Mesenchymal stem cell (in vitro differentiated cells and primary cell): ENCODE measurements at regions not wholly inside any gene's neighbourhood (a gene's known extent, or its start where the extent isn't known, plus 50 kb on each side); places are given as distances from the start of the nearest gene placed in this dataset.

Experiments used
- DNase-seq: peaks from one replicate; pipeline ENCODE4 v3.0.0-alpha.2; 2013
- H2AFZ ChIP-seq: one replicate; pipeline ENCODE4 v1.6.1; 2013; ENCODE audit warnings: low read depth, mild to moderate bottlenecking, control low read depth, inconsistent platforms, low read length, moderate library complexity
- H2AK5ac ChIP-seq: 2 replicates; pipeline ENCODE4 v1.6.1; 2013; ENCODE audit warnings: low read length, moderate library complexity, mild to moderate bottlenecking, inconsistent platforms; ENCODE audit not compliant: severe bottlenecking
- H2BK120ac ChIP-seq: one replicate; pipeline ENCODE4 v1.6.1; 2013; ENCODE audit warnings: low read depth, mild to moderate bottlenecking, inconsistent platforms, low read length, moderate library complexity
- H2BK12ac ChIP-seq, 2 experiments: one replicate each; pipeline ENCODE4 v1.6.1; 2013; ENCODE audit warnings: inconsistent platforms in 2 of 2, low read length in 2 of 2, mild to moderate bottlenecking in 2 of 2, moderate library complexity in 2 of 2, control low read depth in 1 of 2
- H2BK15ac ChIP-seq: one replicate; pipeline ENCODE4 v1.6.1; 2013; ENCODE audit warnings: mild to moderate bottlenecking, low read depth, inconsistent platforms; ENCODE audit not compliant: poor library complexity, severe bottlenecking
- H2BK5ac ChIP-seq: 2 replicates; pipeline ENCODE4 v1.6.1; 2013; ENCODE audit warnings: low read depth, mild to moderate bottlenecking, low read length, control low read depth, inconsistent platforms; ENCODE audit not compliant: poor library complexity, severe bottlenecking
- H3K14ac ChIP-seq, 2 experiments: one replicate each; pipeline ENCODE4 v1.6.1; 2013; ENCODE audit warnings: inconsistent platforms in 2 of 2, low read length in 2 of 2, control low read depth in 1 of 2, mild to moderate bottlenecking in 1 of 2, moderate library complexity in 1 of 2
- H3K18ac ChIP-seq, 2 experiments: one replicate each; pipeline ENCODE4 v1.6.1; 2013; ENCODE audit warnings: inconsistent platforms in 2 of 2, low read length in 2 of 2, control low read depth in 1 of 2, low read depth in 1 of 2, mild to moderate bottlenecking in 1 of 2
- H3K23ac ChIP-seq, 2 experiments: one replicate each; pipeline ENCODE4 v1.6.1; 2013; ENCODE audit warnings: inconsistent platforms in 2 of 2, low read length in 2 of 2, mild to moderate bottlenecking in 2 of 2, moderate library complexity in 2 of 2, control low read depth in 1 of 2
- H3K27ac ChIP-seq: 2 replicates; pipeline ENCODE4 v1.5.1; 2013; ENCODE audit warnings: mild to moderate bottlenecking, moderate library complexity, low read length, control low read depth, inconsistent platforms; ENCODE audit not compliant: poor library complexity, severe bottlenecking
- H3K27me3 ChIP-seq, 2 experiments: 2 replicates each; pipeline versions ENCODE4 v1.6.1 to v1.7.0; 2013; ENCODE audit warnings: low read length in 2 of 2, mild to moderate bottlenecking in 2 of 2, moderate library complexity in 2 of 2, control low read depth in 1 of 2, inconsistent platforms in 1 of 2; ENCODE audit not compliant: control insufficient read depth in 1 of 2, insufficient read depth in 1 of 2
- H3K36me3 ChIP-seq, 2 experiments: 2 replicates each; pipeline versions ENCODE4 v1.6.1 to v1.7.0; 2013; ENCODE audit warnings: low read length in 2 of 2, control low read depth in 1 of 2, inconsistent platforms in 1 of 2, low read depth in 1 of 2, mild to moderate bottlenecking in 1 of 2; ENCODE audit not compliant: insufficient read depth in 2 of 2, control insufficient read depth in 1 of 2
- H3K4ac ChIP-seq, 2 experiments: one replicate each; pipeline ENCODE4 v1.6.1; 2013; ENCODE audit warnings: inconsistent platforms in 2 of 2, low read length in 2 of 2, mild to moderate bottlenecking in 2 of 2, moderate library complexity in 2 of 2, control low read depth in 1 of 2, low read depth in 1 of 2
- H3K4me1 ChIP-seq: 2 replicates; pipeline ENCODE4 v1.6.1; 2013; ENCODE audit warnings: low read depth, low read length, control low read depth; ENCODE audit not compliant: control insufficient read depth, insufficient read depth
- H3K4me2 ChIP-seq: 2 replicates; pipeline ENCODE4 v1.6.1; 2013; ENCODE audit warnings: low read length, mild to moderate bottlenecking, inconsistent platforms; ENCODE audit not compliant: poor library complexity, severe bottlenecking
- H3K4me3 ChIP-seq, 2 experiments: 2 replicates each; pipeline versions ENCODE4 v1.5.1 to v1.7.0; 2013; ENCODE audit warnings: low read length in 2 of 2, mild to moderate bottlenecking in 2 of 2, control low read depth in 1 of 2, low read depth in 1 of 2; ENCODE audit not compliant: insufficient read depth in 1 of 2
- H3K79me1 ChIP-seq: replicated peaks from 2 replicates; pipeline ENCODE4 v1.6.1; 2013; ENCODE audit warnings: mild to moderate bottlenecking, control low read depth, low read length, inconsistent platforms; ENCODE audit not compliant: poor library complexity, severe bottlenecking
- H3K9ac ChIP-seq: 2 replicates; pipeline ENCODE4 v1.7.0; 2013; ENCODE audit warnings: mild to moderate bottlenecking, low read length, moderate library complexity
- H3K9me3 ChIP-seq: 2 replicates; pipeline ENCODE4 v1.7.0; 2013; ENCODE audit warnings: mild to moderate bottlenecking, low read length; ENCODE audit not compliant: control insufficient read depth
- H4K8ac ChIP-seq: one replicate; pipeline ENCODE4 v1.6.1; 2013; ENCODE audit warnings: inconsistent platforms, mild to moderate bottlenecking, low read length, moderate library complexity
- H4K91ac ChIP-seq: one replicate; pipeline ENCODE4 v1.6.1; 2013; ENCODE audit warnings: mild to moderate bottlenecking, low read length, inconsistent platforms
- WGBS: methylation state at CpG from one replicate; pipeline ENCODE4 v1.1.7; 2013; ENCODE audit warnings: mixed read lengths; 5-methylcytosine and 5-hydroxymethylcytosine counted together

DNA sequence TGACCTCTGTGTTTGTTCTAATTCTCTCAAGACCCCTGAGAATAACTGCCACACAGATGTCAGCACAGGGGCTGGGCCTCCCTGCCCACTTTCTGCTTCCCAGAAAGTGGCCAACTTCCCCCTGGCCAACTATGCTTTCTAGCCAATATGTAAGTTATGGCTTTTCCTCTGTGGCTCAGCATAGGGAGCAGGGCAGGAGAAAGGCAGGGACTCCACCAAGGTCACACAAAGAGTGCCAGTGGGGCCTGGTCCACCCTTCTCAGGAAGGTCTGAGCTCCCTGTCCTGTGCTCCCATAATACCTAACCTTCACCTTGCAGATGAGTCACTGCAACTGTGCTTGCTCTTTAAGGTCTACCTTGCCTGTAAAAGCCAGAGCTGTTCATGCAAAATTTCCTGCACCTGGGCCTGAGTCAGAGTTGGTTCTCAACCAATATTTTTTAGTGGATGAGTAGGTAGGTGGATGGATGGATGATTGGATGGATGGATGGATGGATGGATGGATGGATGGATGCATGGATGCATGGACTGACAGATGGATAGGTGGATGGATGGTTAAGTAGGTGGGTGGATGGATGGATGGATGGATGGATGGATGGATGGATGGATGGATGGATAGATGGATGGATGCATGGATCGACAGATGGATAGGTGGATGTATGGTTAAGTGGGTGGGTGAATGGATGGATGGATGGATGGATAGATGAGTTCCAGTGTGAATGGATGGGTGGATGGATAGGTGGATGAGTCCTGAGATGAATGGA, 64.2 kb downstream of the DIO3 start:
- Histone ChIP-seq H2BK5ac (no peak overlapping the region), H4K8ac (no peak overlapping the region), H4K91ac (no peak overlapping the region), H3K27ac (no peak overlapping the region), H2AFZ (no peak overlapping the region), H3K4me3 (no peak overlapping the region), H3K23ac (no peak overlapping the region), H3K4me2 (no peak overlapping the region), H2BK15ac (no peak overlapping the region), H2BK12ac (no peak overlapping the region), H3K36me3 (no peaks in the 10 kb centered on the region), H3K4ac (no peak overlapping the region), H3K9me3 (no peaks in the 10 kb centered on the region), H3K18ac (no peak overlapping the region), H3K9ac (no peak overlapping the region), H3K27me3 (peaks cover 28 to 68% of the 10 kb centered on the region in 2 experiments), H3K4me1 (peaks cover 6% of the 10 kb centered on the region), H2AK5ac (no peak overlapping the region), H3K79me1 (no peaks in the 10 kb centered on the region), H3K14ac (no peak overlapping the region), H2BK120ac (no peak overlapping the region)
- 84% methylated on average over 1 of the region's 1 CpG for WGBS
- DNase-seq, result no peak

- H2BK120ac ChIP-seq, result no peak overlapping the region
- H2AFZ ChIP-seq, result no peak overlapping the region
- H3K27me3 ChIP-seq, result peaks cover 30 to 69% of the 10 kb centered on the region in 2 experiments
- no peak overlapping the region for H3K14ac ChIP-seq
- WGBS, result 72% methylated on average over 4 of the region's 5 CpGs
- no peak overlapping the region for H3K4ac ChIP-seq
- H3K79me1 ChIP-seq, result no peaks in the 10 kb centered on the region
- peaks cover 6% of the 10 kb centered on the region for H3K4me1 ChIP-seq
- H3K4me2 ChIP-seq, result no peak overlapping the region
- H4K91ac ChIP-seq, result no peak overlapping the region
- H2BK15ac ChIP-seq, result no peak overlapping the region
- H4K8ac ChIP-seq, result no peak overlapping the region
- H3K9ac ChIP-seq, result no peak overlapping the region
- H2BK5ac ChIP-seq, result no peak overlapping the region
- H3K9me3 ChIP-seq, result no peaks in the 10 kb centered on the region
- no peak overlapping the region for H3K27ac ChIP-seq
- H3K23ac ChIP-seq, result no peak overlapping the region
- H3K18ac ChIP-seq, result no peak overlapping the region
- no peak overlapping the region for H2AK5ac ChIP-seq
- no peak overlapping the region for H2BK12ac ChIP-seq
- H3K36me3 ChIP-seq, result no peaks in the 10 kb centered on the region
- no peak overlapping the region for H3K4me3 ChIP-seq
- no peak for DNase-seq
Measured at GRCh38 chr14:101626331-101626730, 65.0 kb downstream of the DIO3 start.

GRCh38 chr14:101627915-101628262, 66.6 kb downstream of the DIO3 start:
- no peaks in the 10 kb centered on the region for H3K79me1 ChIP-seq
- H3K36me3 ChIP-seq, result no peaks in the 10 kb centered on the region
- H3K4me3 ChIP-seq, result no peak overlapping the region
- H3K27ac ChIP-seq, result no peak overlapping the region
- H3K4ac ChIP-seq, result no peak overlapping the region
- H2AK5ac ChIP-seq, result no peak overlapping the region
- WGBS, result 89% methylated on average over 15 of the region's 16 CpGs
- H3K27me3 ChIP-seq, result peaks cover 23 to 71% of the 10 kb centered on the region in 2 experiments
- no peak overlapping the region for H2BK15ac ChIP-seq
- H3K14ac ChIP-seq, result no peak overlapping the region
- H3K4me1 ChIP-seq, result peaks cover 6% of the 10 kb centered on the region
- no peak overlapping the region for H4K8ac ChIP-seq
- H4K91ac ChIP-seq, result no peak overlapping the region
- no peak overlapping the region for H2BK5ac ChIP-seq
- no peak overlapping the region for H3K4me2 ChIP-seq
- H3K9me3 ChIP-seq, result no peaks in the 10 kb centered on the region
- no peak overlapping the region for H2AFZ ChIP-seq
- DNase-seq, result no peak
- H2BK12ac ChIP-seq, result no peak overlapping the region
- peak overlapping the region; percentile 26 for H3K9ac ChIP-seq
- H3K23ac ChIP-seq, result no peak overlapping the region
- H3K18ac ChIP-seq, result no peak overlapping the region
- H2BK120ac ChIP-seq, result no peak overlapping the region

- peak overlapping the region in 1 of 2 experiments; percentile 67 for H3K18ac ChIP-seq
- H3K4ac ChIP-seq, result no peak overlapping the region
Measured at GRCh38 chr14:101628471-101628966, 67.2 kb downstream of the DIO3 start.

More at GRCh38 chr14:101628471-101628966, 67.2 kb downstream of the DIO3 start:
- Histone ChIP-seq H4K91ac (peak overlapping the region; percentile 34), H2AK5ac (no peak overlapping the region), H3K79me1 (no peaks in the 10 kb centered on the region), H3K4me3 (peak overlapping the region in 1 of 2 experiments; percentile 68), H3K4me1 (peaks cover 6% of the 10 kb centered on the region), H3K14ac (no peak overlapping the region), H2BK12ac (peak overlapping the region in 1 of 2 experiments; percentile 0), H2AFZ (peak overlapping the region; percentile 74), H4K8ac (peak overlapping the region; percentile 86), H3K27ac (no peak overlapping the region), H3K9me3 (no peaks in the 10 kb centered on the region), H2BK15ac (no peak overlapping the region), H3K27me3 (peaks cover 23 to 71% of the 10 kb centered on the region in 2 experiments), H3K23ac (no peak overlapping the region), H2BK5ac (no peak overlapping the region), H3K4me2 (peak overlapping the region; percentile 33), H3K36me3 (no peaks in the 10 kb centered on the region), H3K9ac (peak overlapping the region; percentile 68), H2BK120ac (no peak overlapping the region)
- 14% methylated on average over 33 of the region's 44 CpGs for WGBS
- peak; percentile 49 for DNase-seq
